ENCODE measurements at regions not wholly inside any gene's neighbourhood (a gene's known extent, or its start where the extent isn't known, plus 50 kb on each side); places are given as distances from the start of the nearest gene placed in this dataset.

- Histone ChIP-seq H3K27me3 (replicated peaks in 1 of 2; ENCODE audit: control insufficient read depth in 2 of 2, insufficient read depth in 2 of 2, low read length in 1 of 2) (no peaks in the 10 kb centered on the region), H3K4me1 (ENCODE audit: control insufficient read depth, insufficient read depth, low read length) (no peaks in the 10 kb centered on the region), H3K27ac (ENCODE audit: control insufficient read depth, insufficient read depth) (no peak overlapping the region), H2AFZ (ENCODE audit: control insufficient read depth, low read depth, low read length) (no peak overlapping the region), H3K4me3 (no peak overlapping the region), H3K36me3 (ENCODE audit: control insufficient read depth in 2 of 2, insufficient read depth in 2 of 2, low read length in 1 of 2) (no peaks in the 10 kb centered on the region), H4K20me1 (ENCODE audit: control insufficient read depth, insufficient read depth) (no peaks in the 10 kb centered on the region), H3K9me3 (replicated peaks; ENCODE audit: control insufficient read depth, insufficient read depth, low read length) (no peaks in the 10 kb centered on the region), H3K79me2 (ENCODE audit: control insufficient read depth, insufficient read depth, low read length) (no peaks in the 10 kb centered on the region), H3K9ac (ENCODE audit: control insufficient read depth, insufficient read depth, low read length) (no peak overlapping the region), H3K4me2 (ENCODE audit: control insufficient read depth, insufficient read depth) (no peak overlapping the region)
- SMC1A ChIA-PET (ENCODE audit: uncharacterized antibody, unreplicated experiment): interaction anchor here (1.6 kb wide), 1 partner anchor 8 kb away, joined by 4 read pairs; no protein-coding TSS in a partner anchor
- DNase-seq (ENCODE audit: low read depth, low spot score) (no peak), FAIRE-seq (no peak), ATAC-seq (no peak)
- CTCF ChIA-PET: no interaction called here
- RAD21 ChIA-PET (ENCODE audit: unreplicated experiment): no interaction called here
- intact Hi-C loops (cut with micrococcal nuclease; ENCODE audit: unreplicated experiment) (loop anchor here (2.0 to 10.0 kb wide), 2 partner anchors 13 to 45 kb away; no protein-coding TSS in a partner anchor), in situ Hi-C loops (cut with MboI) (no loop called here)
- POLR2A ChIA-PET: no interaction called here
- BruUV-seq (replicated peaks): no TSS peak
- 0% methylated on average over 1 of the region's 1 CpG for WGBS (ENCODE audit: insufficient coverage, insufficient replicate concordance, low lambda C conversion rate, missing lambda C conversion rate)
- TF ChIP-seq RB1 (IDR thresholded peaks at IDR 0.05; ENCODE audit: borderline replicate concordance): no peak
- TF ChIP-seq, protein P1, sequence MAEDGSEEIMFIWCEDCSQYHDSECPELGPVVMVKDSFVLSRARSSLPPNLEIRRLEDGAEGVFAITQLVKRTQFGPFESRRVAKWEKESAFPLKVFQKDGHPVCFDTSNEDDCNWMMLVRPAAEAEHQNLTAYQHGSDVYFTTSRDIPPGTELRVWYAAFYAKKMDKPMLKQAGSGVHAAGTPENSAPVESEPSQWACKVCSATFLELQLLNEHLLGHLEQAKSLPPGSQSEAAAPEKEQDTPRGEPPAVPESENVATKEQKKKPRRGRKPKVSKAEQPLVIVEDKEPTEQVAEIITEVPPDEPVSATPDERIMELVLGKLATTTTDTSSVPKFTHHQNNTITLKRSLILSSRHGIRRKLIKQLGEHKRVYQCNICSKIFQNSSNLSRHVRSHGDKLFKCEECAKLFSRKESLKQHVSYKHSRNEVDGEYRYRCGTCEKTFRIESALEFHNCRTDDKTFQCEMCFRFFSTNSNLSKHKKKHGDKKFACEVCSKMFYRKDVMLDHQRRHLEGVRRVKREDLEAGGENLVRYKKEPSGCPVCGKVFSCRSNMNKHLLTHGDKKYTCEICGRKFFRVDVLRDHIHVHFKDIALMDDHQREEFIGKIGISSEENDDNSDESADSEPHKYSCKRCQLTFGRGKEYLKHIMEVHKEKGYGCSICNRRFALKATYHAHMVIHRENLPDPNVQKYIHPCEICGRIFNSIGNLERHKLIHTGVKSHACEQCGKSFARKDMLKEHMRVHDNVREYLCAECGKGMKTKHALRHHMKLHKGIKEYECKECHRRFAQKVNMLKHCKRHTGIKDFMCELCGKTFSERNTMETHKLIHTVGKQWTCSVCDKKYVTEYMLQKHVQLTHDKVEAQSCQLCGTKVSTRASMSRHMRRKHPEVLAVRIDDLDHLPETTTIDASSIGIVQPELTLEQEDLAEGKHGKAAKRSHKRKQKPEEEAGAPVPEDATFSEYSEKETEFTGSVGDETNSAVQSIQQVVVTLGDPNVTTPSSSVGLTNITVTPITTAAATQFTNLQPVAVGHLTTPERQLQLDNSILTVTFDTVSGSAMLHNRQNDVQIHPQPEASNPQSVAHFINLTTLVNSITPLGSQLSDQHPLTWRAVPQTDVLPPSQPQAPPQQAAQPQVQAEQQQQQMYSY (CRISPR knock-in tag; IDR thresholded peaks at IDR 0.05): no peak
- TF ChIP-seq NBN (IDR thresholded peaks at IDR 0.05): no peak
- no peak for TF ChIP-seq PAX8 (IDR thresholded peaks at IDR 0.05)
- no peak for TF ChIP-seq CBX3 (IDR thresholded peaks at IDR 0.05; ENCODE audit: borderline replicate concordance, low read depth)
- no peak for TF ChIP-seq POLR2A (IDR thresholded peaks at IDR 0.05; ENCODE audit: low read depth, low read length)
- TF ChIP-seq ZNF217 (IDR thresholded peaks at IDR 0.05): no peak
- TF ChIP-seq, protein P2, sequence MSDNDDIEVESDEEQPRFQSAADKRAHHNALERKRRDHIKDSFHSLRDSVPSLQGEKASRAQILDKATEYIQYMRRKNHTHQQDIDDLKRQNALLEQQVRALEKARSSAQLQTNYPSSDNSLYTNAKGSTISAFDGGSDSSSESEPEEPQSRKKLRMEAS (IDR thresholded peaks at IDR 0.05; ENCODE audit: low read depth, low read length): no peak
- no peak for TF ChIP-seq MXI1 (IDR thresholded peaks at IDR 0.05; ENCODE audit: low read depth, low read length)
- TF ChIP-seq ZBED1 (IDR thresholded peaks at IDR 0.05; ENCODE audit: borderline replicate concordance): no peak
- no peak for TF ChIP-seq IRF4 (IDR thresholded peaks at IDR 0.05; ENCODE audit: low read depth, low read length)
- no peak for TF ChIP-seq TCF12 (IDR thresholded peaks at IDR 0.05; ENCODE audit: low read depth, low read length)
- TF ChIP-seq CBX5 (IDR thresholded peaks at IDR 0.05; ENCODE audit: low read depth): no peak
- no peak for TF ChIP-seq EGR1 (IDR thresholded peaks at IDR 0.05; ENCODE audit: borderline replicate concordance in 1 of 2, low read depth in 2 of 2, low read length in 2 of 2)
- TF ChIP-seq IRF5 (IDR thresholded peaks at IDR 0.05; ENCODE audit: borderline replicate concordance): no peak
- TF ChIP-seq RFX5 (IDR thresholded peaks at IDR 0.05; ENCODE audit: low read depth, low read length): no peak
Measured at GRCh38 chr9:80509358-80509757, 937.6 kb downstream of the TLE4 start.

Data from GM12878 (cell line).